Ecto neural progenitor cell (in vitro differentiated cells): ENCODE measurements at regions not wholly inside any gene's neighbourhood (a gene's known extent, or its start where the extent isn't known, plus 50 kb on each side); places are given as distances from the start of the nearest gene placed in this dataset.

ENCODE experiments used
- DNase-seq: peaks from one replicate; pipeline ENCODE4 v3.0.0-alpha.2; 2018; ENCODE audit warnings: low spot score

- no peak for DNase-seq
These were observed 228.8 kb upstream of the RGMA start for GRCh38 chr15:93317772-93318171.

GRCh38 chr15:93314245-93314644, 225.2 kb upstream of the RGMA start:
- peak; percentile 39 for DNase-seq

GRCh38 chr15:93312891-93313486, 224.0 kb upstream of the RGMA start:
- DNase-seq, result peak; percentile 56

GRCh38 chr15:93311620-93312019, 222.6 kb upstream of the RGMA start:
- DNase-seq, result peak; percentile 37

- DNase-seq, result peak; percentile 44
These were observed 219.1 kb upstream of the RGMA start for GRCh38 chr15:93308026-93308690.

- DNase-seq, result peak; percentile 52
These were observed 218.5 kb upstream of the RGMA start for GRCh38 chr15:93307513-93307912.

GRCh38 chr15:93305306-93305705, 216.3 kb upstream of the RGMA start:
- DNase-seq, result peak; percentile 18

GRCh38 chr15:93302080-93302765, 213.2 kb upstream of the RGMA start:
- peak; percentile 17 for DNase-seq

GRCh38 chr15:93300796-93301195, 211.8 kb upstream of the RGMA start:
- DNase-seq, result peak; percentile 19

GRCh38 chr15:93299675-93300074, 210.7 kb upstream of the RGMA start:
- DNase-seq, result peak; percentile 32

GRCh38 chr15:93298901-93299300, 209.9 kb upstream of the RGMA start:
- peak; percentile 9 for DNase-seq

GRCh38 chr15:93296759-93297500, 207.9 kb upstream of the RGMA start:
- DNase-seq, result peak; percentile 19

- peak; percentile 3 for DNase-seq
These were observed 205.9 kb upstream of the RGMA start for GRCh38 chr15:93294896-93295295.

- DNase-seq, result no peak
These were observed 205.1 kb upstream of the RGMA start for GRCh38 chr15:93294066-93294465.

- peak; percentile 19 for DNase-seq
These were observed 202.4 kb upstream of the RGMA start for GRCh38 chr15:93291380-93291779.

- no peak for DNase-seq
These were observed 201.6 kb upstream of the RGMA start for GRCh38 chr15:93290618-93290946.

GRCh38 chr15:93289941-93290617, 201.1 kb upstream of the RGMA start:
- DNase-seq, result peak; percentile 41

- DNase-seq, result peak; percentile 20
These were observed 199.8 kb upstream of the RGMA start for GRCh38 chr15:93288728-93289294.

- no peak for DNase-seq
These were observed 197.4 kb upstream of the RGMA start for GRCh38 chr15:93286446-93286845.

GRCh38 chr15:93283854-93284253, 194.8 kb upstream of the RGMA start:
- no peak for DNase-seq

- DNase-seq, result no peak
These were observed 193.8 kb upstream of the RGMA start for GRCh38 chr15:93282808-93283207.

GRCh38 chr15:93278783-93279182, 189.8 kb upstream of the RGMA start:
- DNase-seq, result no peak
